ENCODE measurements at regions not wholly inside any gene's neighbourhood (a gene's known extent, or its start where the extent isn't known, plus 50 kb on each side); places are given as distances from the start of the nearest gene placed in this dataset.
"Not testable (repeated sequence)": the region's sequence is repeated elsewhere in the genome, so short reads cannot be mapped to it uniquely, and the experiment has no call there.

DNA sequence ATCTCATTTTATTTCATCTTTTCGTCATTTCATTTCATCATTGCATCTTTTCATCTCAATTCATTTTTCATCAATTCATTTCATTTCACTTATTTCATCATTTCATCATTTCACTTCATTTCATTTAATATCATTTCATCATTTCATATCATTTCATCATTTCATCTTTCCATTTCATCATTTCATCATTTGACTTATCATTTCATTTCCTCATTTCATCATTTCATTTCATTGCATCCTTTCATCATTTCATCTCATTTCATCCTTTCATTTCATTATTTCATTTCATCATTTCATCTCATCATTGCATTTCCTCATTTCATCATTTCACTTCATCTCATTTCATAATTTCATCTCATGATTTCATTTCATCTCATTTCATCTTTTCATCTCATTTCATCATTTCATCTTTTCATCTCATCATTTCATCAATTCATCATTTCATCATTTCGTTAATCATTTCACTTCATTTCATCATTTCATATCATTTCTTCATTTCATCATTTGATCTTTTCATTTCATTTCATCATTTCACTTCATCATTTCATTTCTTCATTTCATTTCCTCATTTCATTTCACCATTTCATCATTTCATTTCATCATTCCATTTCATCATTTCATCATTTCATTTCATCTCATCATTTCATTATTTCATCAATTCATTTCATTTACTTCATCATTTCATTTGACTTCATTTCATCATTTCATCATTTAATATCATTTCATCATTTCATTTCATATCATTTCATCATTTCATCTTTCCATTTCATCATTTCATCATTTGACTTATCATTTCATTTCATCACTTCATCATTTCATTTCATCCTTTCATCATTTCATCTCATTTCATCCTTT is 176.2 kb downstream of the ZNF92 start:
- H3K4me1 ChIP-seq (ENCODE audit: insufficient read depth, low read length); H3K27ac ChIP-seq (ENCODE audit: extremely low read length, insufficient read depth, low read length); ATAC-seq; H3K36me3 ChIP-seq (replicated peaks in 1 of 2; ENCODE audit: control insufficient read depth in 1 of 2, insufficient read depth in 2 of 2, low read length in 2 of 2); DNase-seq (ENCODE audit: low spot score); BruUV-seq (replicated peaks); H2AFZ ChIP-seq (ENCODE audit: low read length); H3K4me2 ChIP-seq (ENCODE audit: low read depth, low read length); H4K20me1 ChIP-seq (ENCODE audit: insufficient read depth, low read length); H3K79me2 ChIP-seq (ENCODE audit: insufficient read depth, low read length); H3K27me3 ChIP-seq (ENCODE audit: control insufficient read depth in 1 of 2, insufficient read depth in 2 of 2, low read length in 2 of 2); H3K4me3 ChIP-seq (replicated peaks in 1 of 3; ENCODE audit: insufficient read depth in 1 of 3, low read depth in 2 of 3, low read length in 3 of 3); H3K9me3 ChIP-seq (ENCODE audit: low read length); intact Hi-C loops (cut with micrococcal nuclease; ENCODE audit: unreplicated experiment); CTCF ChIA-PET (ENCODE audit: low intra/inter-chr PET ratio, low total read pairs); H3K9ac ChIP-seq (ENCODE audit: insufficient read depth, low read depth, low read length); POLR2A ChIA-PET; in situ Hi-C loops (cut with HindIII; ENCODE audit: extremely low pct_ligation_motif_present, low pct_unique_long_range_greater_than_20kb); FAIRE-seq; TF ChIP-seq LCORL, FOXA1, ATF7 (CRISPR knock-in tag; IDR thresholded peaks at IDR 0.05): not testable (repeated sequence)
- no CpG with 5 or more reads among the region's 2 CpGs for WGBS (ENCODE audit: low lambda C conversion rate)
- peak; percentile 59; the same call in 1 of the 2 replicates for TF ChIP-seq LCORL (IDR thresholded peaks at IDR 0.05)
- peak; percentile 31; the same call in 1 of the 2 replicates for TF ChIP-seq FOXA1 (IDR thresholded peaks at IDR 0.05)
- 0 out of 2 replicates have a peak, but pooled peaks have one; percentile 73 for TF ChIP-seq PLRG1 (conservative IDR thresholded peaks at IDR 0.05)
- TF ChIP-seq ATF7 (IDR thresholded peaks at IDR 0.05) = peak; percentile 96
- peak; percentile 88 for TF ChIP-seq ZNF24 (IDR thresholded peaks at IDR 0.05)

DNA sequence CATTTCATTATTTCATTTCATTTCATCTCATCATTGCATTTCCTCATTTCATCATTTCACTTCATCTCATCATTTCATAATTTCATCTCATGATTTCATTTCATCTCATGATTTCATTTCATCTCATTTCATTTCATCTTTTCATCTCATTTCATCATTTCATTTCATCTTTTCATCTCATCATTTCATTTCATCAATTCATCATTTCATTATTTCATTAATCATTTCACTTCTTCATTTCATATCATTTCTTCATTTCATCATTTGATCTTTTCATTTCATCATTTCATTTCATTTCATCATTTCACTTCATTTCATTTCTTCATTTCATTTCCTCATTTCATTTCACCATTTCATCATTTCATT is 176.8 kb downstream of the ZNF92 start:
- H4K20me1 ChIP-seq (ENCODE audit: insufficient read depth, low read length); POLR2A ChIA-PET; H3K27me3 ChIP-seq (ENCODE audit: control insufficient read depth in 1 of 2, insufficient read depth in 2 of 2, low read length in 2 of 2); H3K27ac ChIP-seq (ENCODE audit: extremely low read length, insufficient read depth, low read length); H3K9me3 ChIP-seq (ENCODE audit: low read length); BruUV-seq (replicated peaks); H3K36me3 ChIP-seq (replicated peaks in 1 of 2; ENCODE audit: control insufficient read depth in 1 of 2, insufficient read depth in 2 of 2, low read length in 2 of 2); H3K4me1 ChIP-seq (ENCODE audit: insufficient read depth, low read length); ATAC-seq; H2AFZ ChIP-seq (ENCODE audit: low read length); in situ Hi-C loops (cut with HindIII; ENCODE audit: extremely low pct_ligation_motif_present, low pct_unique_long_range_greater_than_20kb); H3K4me3 ChIP-seq (replicated peaks in 1 of 3; ENCODE audit: insufficient read depth in 1 of 3, low read depth in 2 of 3, low read length in 3 of 3); intact Hi-C loops (cut with micrococcal nuclease; ENCODE audit: unreplicated experiment); FAIRE-seq; H3K9ac ChIP-seq (ENCODE audit: insufficient read depth, low read depth, low read length); CTCF ChIA-PET (ENCODE audit: low intra/inter-chr PET ratio, low total read pairs); H3K4me2 ChIP-seq (ENCODE audit: low read depth, low read length); H3K79me2 ChIP-seq (ENCODE audit: insufficient read depth, low read length); DNase-seq (ENCODE audit: low spot score); TF ChIP-seq ATF7 (CRISPR knock-in tag; IDR thresholded peaks at IDR 0.05): not testable (repeated sequence)
- peak; percentile 88 for TF ChIP-seq ZNF24 (IDR thresholded peaks at IDR 0.05)
- 0 out of 2 replicates have a peak, but pooled peaks have one; percentile 12 for TF ChIP-seq ATF7 (IDR thresholded peaks at IDR 0.05)
